ENCODE measurements at regions not wholly inside any gene's neighbourhood (a gene's known extent, or its start where the extent isn't known, plus 50 kb on each side); places are given as distances from the start of the nearest gene placed in this dataset.
A peak's percentile ranks its signal among the peaks of the same experiment; 100 is the strongest.

DNA sequence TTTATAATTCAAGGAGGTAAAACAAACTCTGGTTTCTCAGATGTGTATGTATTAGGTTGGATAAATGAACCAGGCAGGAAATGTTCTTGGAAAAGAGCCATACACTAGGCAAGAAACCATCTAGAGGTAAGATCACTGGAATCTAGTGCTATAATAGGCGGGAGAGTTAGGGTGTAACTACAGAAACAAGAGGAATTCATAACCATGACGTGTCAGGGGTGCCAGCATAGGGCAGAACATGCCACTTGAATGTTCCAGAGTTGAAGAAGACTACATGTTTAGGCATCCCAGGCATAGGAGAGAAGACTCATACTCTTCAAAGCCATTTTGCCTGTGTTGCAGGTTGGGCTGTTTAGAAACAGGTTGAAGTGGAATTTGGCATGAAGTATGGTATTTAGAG lies 198.7 kb downstream of the CCNG2 start:
- TF ChIP-seq, protein P1, sequence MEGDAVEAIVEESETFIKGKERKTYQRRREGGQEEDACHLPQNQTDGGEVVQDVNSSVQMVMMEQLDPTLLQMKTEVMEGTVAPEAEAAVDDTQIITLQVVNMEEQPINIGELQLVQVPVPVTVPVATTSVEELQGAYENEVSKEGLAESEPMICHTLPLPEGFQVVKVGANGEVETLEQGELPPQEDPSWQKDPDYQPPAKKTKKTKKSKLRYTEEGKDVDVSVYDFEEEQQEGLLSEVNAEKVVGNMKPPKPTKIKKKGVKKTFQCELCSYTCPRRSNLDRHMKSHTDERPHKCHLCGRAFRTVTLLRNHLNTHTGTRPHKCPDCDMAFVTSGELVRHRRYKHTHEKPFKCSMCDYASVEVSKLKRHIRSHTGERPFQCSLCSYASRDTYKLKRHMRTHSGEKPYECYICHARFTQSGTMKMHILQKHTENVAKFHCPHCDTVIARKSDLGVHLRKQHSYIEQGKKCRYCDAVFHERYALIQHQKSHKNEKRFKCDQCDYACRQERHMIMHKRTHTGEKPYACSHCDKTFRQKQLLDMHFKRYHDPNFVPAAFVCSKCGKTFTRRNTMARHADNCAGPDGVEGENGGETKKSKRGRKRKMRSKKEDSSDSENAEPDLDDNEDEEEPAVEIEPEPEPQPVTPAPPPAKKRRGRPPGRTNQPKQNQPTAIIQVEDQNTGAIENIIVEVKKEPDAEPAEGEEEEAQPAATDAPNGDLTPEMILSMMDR (IDR thresholded peaks at IDR 0.05) = no peak

DNA sequence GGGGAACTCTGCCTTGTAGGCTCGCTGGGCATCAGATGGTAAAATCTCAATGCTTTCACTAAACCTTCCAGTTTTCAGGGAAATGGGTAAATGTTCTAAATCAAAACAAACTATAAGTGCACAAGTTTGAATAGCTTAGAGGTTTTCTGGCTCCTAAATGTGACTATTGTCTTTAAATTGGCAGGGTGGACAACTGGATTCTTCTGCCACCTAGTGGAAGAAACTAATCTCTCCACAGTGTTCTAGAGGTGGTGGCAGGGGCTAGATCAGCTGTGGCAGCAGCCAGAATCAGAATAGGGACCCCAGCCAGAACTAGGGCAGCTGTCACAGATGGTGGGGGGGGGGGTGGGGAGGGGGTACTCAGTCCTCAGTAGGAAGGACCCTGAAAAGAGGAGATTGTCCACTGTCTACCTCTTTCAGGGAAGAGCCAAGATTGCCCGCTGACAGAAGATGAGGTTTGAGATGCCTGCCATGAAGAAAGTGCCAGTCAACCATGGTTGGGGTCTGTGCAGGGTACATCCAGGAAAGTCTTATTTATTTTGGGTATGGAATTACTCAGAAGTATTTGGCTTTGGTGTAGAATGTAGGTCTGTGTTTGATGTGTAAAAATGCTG lies 201.4 kb downstream of the CCNG2 start:
- TF ChIP-seq, protein P1 (IDR thresholded peaks at IDR 0.05) = peak; percentile 70

DNA sequence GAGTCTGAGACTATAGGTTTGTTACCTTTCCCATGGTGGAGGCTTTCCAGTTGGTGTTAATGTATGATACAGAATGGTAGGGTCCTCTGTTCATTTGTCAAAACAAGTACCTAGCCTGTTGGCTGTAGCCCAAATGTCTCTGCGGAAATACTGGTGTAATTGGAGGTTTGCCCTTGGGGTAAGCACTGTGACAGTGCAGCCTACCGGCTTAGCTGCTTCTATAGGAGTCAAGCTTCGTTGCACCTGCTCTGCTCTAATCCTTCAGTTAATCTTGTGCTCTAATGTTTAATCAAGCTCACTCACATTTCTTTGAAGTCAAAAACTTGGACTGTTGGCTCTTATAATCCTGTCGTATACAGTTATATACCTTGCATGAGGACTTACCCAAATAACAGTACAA lies 203.4 kb downstream of the CCNG2 start:
- TF ChIP-seq, protein P1 (IDR thresholded peaks at IDR 0.05) = no peak

DNA sequence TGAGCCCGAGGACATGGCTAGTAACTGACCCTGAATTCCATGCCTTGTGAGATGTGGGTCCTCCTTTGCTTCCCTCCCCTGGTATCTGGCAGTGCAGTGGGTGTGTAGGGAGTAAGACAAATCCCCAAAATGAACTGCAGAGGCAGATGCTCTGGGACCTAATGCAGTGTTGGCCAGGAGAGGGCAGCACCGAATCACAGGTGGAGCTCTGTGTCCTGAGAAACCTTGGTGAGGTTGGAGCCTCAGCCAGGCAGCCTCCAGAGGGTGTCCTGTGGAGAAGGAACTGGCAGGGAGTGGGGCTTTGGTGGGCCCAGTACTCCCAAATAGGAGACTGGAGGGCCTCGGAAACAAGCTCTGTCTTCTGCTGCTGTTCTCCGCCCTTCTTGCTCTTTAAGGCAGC lies 209.9 kb downstream of the CCNG2 start:
- TF ChIP-seq, protein P1 (IDR thresholded peaks at IDR 0.05) = peak; percentile 68

DNA sequence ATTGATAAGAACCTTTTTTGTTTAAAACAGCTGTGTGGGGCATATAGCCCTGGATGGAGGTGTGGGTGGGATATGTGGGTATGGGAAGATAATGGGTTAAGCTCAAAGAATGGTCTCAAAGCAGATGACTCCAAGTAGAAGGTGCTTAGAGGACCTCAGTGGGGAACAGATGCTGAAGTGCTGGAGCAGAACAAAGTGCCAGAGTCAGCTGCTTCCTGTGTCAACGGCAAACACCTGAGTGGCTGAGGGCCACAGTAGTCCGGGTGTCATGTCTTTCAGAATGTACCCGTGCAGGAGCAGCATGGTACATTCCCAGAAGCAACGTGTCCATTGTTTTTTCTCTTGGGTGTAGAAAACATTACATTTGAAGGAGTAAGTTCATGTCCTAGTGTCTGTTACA lies 210.6 kb downstream of the CCNG2 start:
- TF ChIP-seq, protein P1 (IDR thresholded peaks at IDR 0.05) = no peak

DNA sequence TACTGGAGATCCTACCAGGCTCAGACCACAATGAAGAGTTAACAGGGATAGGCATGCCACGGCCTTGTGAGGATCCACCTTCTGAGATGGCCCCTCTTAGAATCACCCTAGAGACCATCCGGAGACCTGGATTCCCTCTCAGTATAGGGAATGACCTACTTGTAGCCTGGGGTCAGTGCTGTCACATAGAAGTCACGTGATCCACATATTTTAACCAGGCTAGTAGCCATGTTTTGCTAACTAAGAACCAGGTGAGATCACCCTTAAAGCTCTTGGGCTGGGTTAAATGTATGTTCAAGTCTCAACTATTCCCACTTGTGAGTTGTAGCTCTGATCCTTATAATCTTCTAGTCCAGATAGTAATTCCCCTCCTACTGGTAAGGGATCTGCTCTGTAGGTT lies 215.4 kb downstream of the CCNG2 start:
- TF ChIP-seq, protein P1 (IDR thresholded peaks at IDR 0.05) = no peak

DNA sequence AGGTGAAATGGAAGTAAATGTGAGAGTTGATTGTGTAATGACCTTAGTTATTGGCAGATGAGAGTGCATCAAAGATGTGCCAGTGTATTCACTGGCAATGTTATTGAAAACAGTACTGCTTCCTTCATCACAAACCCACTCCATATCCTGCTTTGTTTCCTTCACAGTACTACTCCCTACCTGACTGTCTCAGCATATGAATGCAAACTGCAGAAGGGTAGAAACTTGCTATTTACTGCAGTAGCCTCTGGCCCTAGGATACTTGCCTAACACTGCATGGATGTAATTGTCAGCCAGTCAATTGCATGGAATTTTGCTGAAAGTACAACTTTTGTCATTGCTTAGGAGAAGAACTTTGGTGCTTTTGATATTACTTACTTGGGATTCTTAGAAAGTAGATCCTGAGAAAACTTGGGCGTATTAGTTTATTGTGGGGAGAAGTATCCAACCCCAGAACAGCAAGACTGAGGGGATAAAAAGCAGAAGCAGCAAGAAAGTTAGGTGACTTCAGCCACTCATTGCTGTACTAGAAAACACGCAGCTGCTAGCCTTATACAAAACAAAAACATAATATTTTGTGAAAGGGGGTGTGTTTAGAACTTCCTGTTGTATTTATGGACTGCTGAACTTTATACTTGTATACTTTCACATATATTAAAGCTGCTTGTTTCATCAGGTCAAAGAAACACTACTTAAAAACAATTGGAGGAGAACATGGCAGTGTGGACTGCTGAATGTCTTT lies 219.0 kb downstream of the CCNG2 start:
- TF ChIP-seq, protein P1 (IDR thresholded peaks at IDR 0.05) = no peak

All from LNCAP (cell line).